A673 (cell line): ENCODE measurements at regions not wholly inside any gene's neighbourhood (a gene's known extent, or its start where the extent isn't known, plus 50 kb on each side); places are given as distances from the start of the nearest gene placed in this dataset.

Experiments used
- BruUV-seq: library from RNA; stranded (reverse); fragments of 400-500 nt; replicated peaks from 2 replicates; lab custom pipeline; 2021; lab: Mats Ljungman, UMichigan
- CTCF ChIA-PET: fragments of 300-600 bp; sonication (Branson Sonifier 250); formaldehyde crosslinking; loops from one replicate; lab custom pipeline; 2022; ENCODE audit warnings: antibody characterized with exemption; lab: Charles Lee
- POLR2A ChIA-PET: fragments of 300-600 bp; sonication (Branson Sonifier 250); formaldehyde crosslinking; loops from one replicate; lab custom pipeline; 2022; ENCODE audit warnings: antibody characterized with exemption; ENCODE audit not compliant: low non-redundant PET; lab: Charles Lee
- DNase-seq: peaks from one replicate; pipeline ENCODE4 v3.0.0-alpha.2; 2015; ENCODE audit warnings: low spot score
- H3K27ac ChIP-seq: fragments of 200-600 bp; sonication (generic); 2 replicates; pipeline ENCODE4 v1.5.1; 2016; ENCODE audit warnings: mixed run types, low read depth, mild to moderate bottlenecking, mixed read lengths, antibody characterized with exemption, low read length; ENCODE audit not compliant: poor library complexity, severe bottlenecking
- H3K27me3 ChIP-seq: fragments of 200-600 bp; sonication (generic); replicated peaks from 2 replicates; pipeline ENCODE4 v1.6.1; 2017; ENCODE audit warnings: mixed run types, low read depth, mild to moderate bottlenecking, mixed read lengths, antibody characterized with exemption, low read length; ENCODE audit not compliant: insufficient read depth, poor library complexity
- H3K36me3 ChIP-seq: fragments of 200-600 bp; sonication (generic); 2 replicates; pipeline ENCODE4 v1.6.1; 2016; ENCODE audit warnings: mixed run types, mild to moderate bottlenecking, mixed read lengths, antibody characterized with exemption, low read length; ENCODE audit not compliant: insufficient read depth, poor library complexity, severe bottlenecking
- H3K4me1 ChIP-seq: fragments of 200-600 bp; sonication (generic); 2 replicates; pipeline ENCODE4 v1.6.1; 2017; ENCODE audit warnings: mixed run types, mild to moderate bottlenecking, mixed read lengths, antibody characterized with exemption, low read length; ENCODE audit not compliant: insufficient read depth, poor library complexity, severe bottlenecking
- H3K4me3 ChIP-seq: fragments of 200-600 bp; sonication (generic); 2 replicates; pipeline ENCODE4 v1.5.1; 2016; ENCODE audit warnings: low read depth, mixed run types, mild to moderate bottlenecking, mixed read lengths, low read length; ENCODE audit not compliant: poor library complexity, severe bottlenecking
- H3K9me3 ChIP-seq: fragments of 200-600 bp; sonication (generic); 2 replicates; pipeline ENCODE4 v1.6.1; 2016; ENCODE audit warnings: mixed run types, low read depth, mild to moderate bottlenecking, mixed read lengths, antibody characterized with exemption, low read length; ENCODE audit not compliant: poor library complexity, severe bottlenecking
- EZH2 ChIP-seq: fragments of 200-600 bp; sonication (generic); IDR thresholded peaks from 2 replicates; pipeline ENCODE4 v1.6.1; 2017; ENCODE audit warnings: borderline replicate concordance, low read depth, mild to moderate bottlenecking, mixed read lengths, antibody characterized with exemption, low read length; ENCODE audit not compliant: poor library complexity, severe bottlenecking
- intact Hi-C: fragments of 100-400 bp; cut with micrococcal nuclease; formaldehyde crosslinking; loops from one replicate; pipeline ENCODE4 v1.10.0; 2022; ENCODE audit not compliant: unreplicated experiment
- TF ChIP-seq, protein P1 (sequence below): fragments of 300-800, 200-600 bp; sonication (generic); conservative IDR thresholded peaks from 2 replicates; pipeline ENCODE4 v1.5.1; 2017; ENCODE audit warnings: low read depth, mild to moderate bottlenecking, antibody characterized with exemption, low read length, moderate library complexity, mixed read lengths

GRCh38 chr21:35170244-35170643 is 121.1 kb upstream of the RUNX1 start:
- CTCF ChIA-PET: no interaction called here
- no TSS peak for BruUV-seq
- Histone ChIP-seq H3K4me3 (no peak overlapping the region), H3K27me3 (no peaks in the 10 kb centered on the region), H3K36me3 (no peaks in the 10 kb centered on the region), H3K27ac (no peak overlapping the region), H3K4me1 (no peaks in the 10 kb centered on the region), H3K9me3 (peaks cover 3% of the 10 kb centered on the region)
- intact Hi-C loops: no loop called here
- TF ChIP-seq, protein P1, sequence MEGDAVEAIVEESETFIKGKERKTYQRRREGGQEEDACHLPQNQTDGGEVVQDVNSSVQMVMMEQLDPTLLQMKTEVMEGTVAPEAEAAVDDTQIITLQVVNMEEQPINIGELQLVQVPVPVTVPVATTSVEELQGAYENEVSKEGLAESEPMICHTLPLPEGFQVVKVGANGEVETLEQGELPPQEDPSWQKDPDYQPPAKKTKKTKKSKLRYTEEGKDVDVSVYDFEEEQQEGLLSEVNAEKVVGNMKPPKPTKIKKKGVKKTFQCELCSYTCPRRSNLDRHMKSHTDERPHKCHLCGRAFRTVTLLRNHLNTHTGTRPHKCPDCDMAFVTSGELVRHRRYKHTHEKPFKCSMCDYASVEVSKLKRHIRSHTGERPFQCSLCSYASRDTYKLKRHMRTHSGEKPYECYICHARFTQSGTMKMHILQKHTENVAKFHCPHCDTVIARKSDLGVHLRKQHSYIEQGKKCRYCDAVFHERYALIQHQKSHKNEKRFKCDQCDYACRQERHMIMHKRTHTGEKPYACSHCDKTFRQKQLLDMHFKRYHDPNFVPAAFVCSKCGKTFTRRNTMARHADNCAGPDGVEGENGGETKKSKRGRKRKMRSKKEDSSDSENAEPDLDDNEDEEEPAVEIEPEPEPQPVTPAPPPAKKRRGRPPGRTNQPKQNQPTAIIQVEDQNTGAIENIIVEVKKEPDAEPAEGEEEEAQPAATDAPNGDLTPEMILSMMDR: no peak
- TF ChIP-seq EZH2: no peak
- POLR2A ChIA-PET: no interaction called here
- DNase-seq: no peak

DNA sequence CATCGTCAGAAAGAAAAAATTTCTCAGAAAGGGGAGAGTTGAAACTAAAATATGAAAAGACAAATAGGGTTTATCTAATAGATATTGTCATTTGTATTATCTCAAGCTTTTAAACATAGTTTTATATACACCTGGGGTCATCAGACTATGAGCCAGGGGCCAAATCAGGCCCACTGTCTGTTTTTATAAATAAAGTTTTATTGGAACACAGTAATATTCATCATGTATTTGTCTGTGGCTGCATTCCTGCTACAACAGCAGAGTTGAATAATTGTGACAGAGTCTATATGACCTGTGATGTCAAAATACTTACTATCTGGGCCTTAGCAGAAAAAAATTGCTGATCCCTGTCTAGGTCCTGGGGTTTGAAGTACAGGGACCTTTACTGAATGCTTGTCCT is 120.5 kb upstream of the RUNX1 start:
- H3K4me1 ChIP-seq: no peaks in the 10 kb centered on the region
- POLR2A ChIA-PET: no interaction called here
- H3K4me3 ChIP-seq: no peak overlapping the region
- H3K36me3 ChIP-seq: no peaks in the 10 kb centered on the region
- CTCF ChIA-PET: no interaction called here
- H3K9me3 ChIP-seq: peaks cover 4% of the 10 kb centered on the region
- TF ChIP-seq, protein P1: no peak
- no peak for TF ChIP-seq EZH2
- intact Hi-C loops: no loop called here
- no peaks in the 10 kb centered on the region for H3K27me3 ChIP-seq
- no TSS peak for BruUV-seq
- no peak for DNase-seq
- no peak overlapping the region for H3K27ac ChIP-seq

DNA sequence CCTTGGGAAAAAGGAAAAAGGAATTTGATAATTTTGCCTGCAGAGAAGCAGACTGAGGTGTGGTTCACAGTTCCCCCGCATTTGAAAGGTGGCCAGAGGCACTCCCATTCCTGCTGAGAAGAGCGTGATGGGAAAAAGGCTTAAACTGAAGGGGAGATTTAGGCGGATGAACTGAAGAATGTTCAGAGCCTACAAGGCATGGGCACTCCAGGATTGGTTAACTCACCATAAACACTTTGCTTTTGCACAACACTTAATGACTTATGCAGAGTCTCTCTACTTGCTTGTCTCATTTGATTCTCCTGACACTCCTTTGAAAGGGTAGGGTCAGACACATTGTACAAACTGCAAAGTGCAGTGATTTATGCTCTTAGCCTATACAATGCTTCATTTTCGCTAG is 119.6 kb upstream of the RUNX1 start:
- Histone ChIP-seq H3K36me3 (no peaks in the 10 kb centered on the region), H3K27ac (no peak overlapping the region), H3K27me3 (no peaks in the 10 kb centered on the region), H3K4me3 (no peak overlapping the region), H3K4me1 (no peaks in the 10 kb centered on the region), H3K9me3 (peaks cover 4% of the 10 kb centered on the region)
- TF ChIP-seq, protein P1: no peak
- no TSS peak for BruUV-seq
- ChIA-PET CTCF (no interaction called here), POLR2A (no interaction called here)
- DNase-seq: no peak
- intact Hi-C loops: no loop called here
